IgD-negative memory B cell (primary cell): ENCODE measurements at regions not wholly inside any gene's neighbourhood (a gene's known extent, or its start where the extent isn't known, plus 50 kb on each side); places are given as distances from the start of the nearest gene placed in this dataset.

Experiments used
- H3K27ac Mint-ChIP-seq, 3 donors: one replicate each; pipeline ENCODE4 v1.8.0; 2020 to 2022; ENCODE audit warnings: mild to moderate bottlenecking in 3 of 3, mixed read lengths in 3 of 3, moderate library complexity in 1 of 3
- H3K27me3 Mint-ChIP-seq: one replicate; pipeline ENCODE4 v1.8.0; 2021; ENCODE audit warnings: mixed read lengths
- H3K36me3 Mint-ChIP-seq: one replicate; pipeline ENCODE4 v1.8.0; 2020; ENCODE audit warnings: mild to moderate bottlenecking, mixed read lengths
- H3K4me1 Mint-ChIP-seq, 3 donors: one replicate each; pipeline ENCODE4 v1.8.0; 2020 to 2022; ENCODE audit warnings: mixed read lengths in 3 of 3, mild to moderate bottlenecking in 1 of 3
- H3K4me3 Mint-ChIP-seq, 4 donors: one replicate each; pipeline ENCODE4 v1.8.0; 2020 to 2022; ENCODE audit warnings: mild to moderate bottlenecking in 4 of 4, mixed read lengths in 4 of 4, moderate library complexity in 3 of 4
- H3K9me3 Mint-ChIP-seq, 3 donors: one replicate each; pipeline ENCODE4 v1.8.0; 2020 to 2021; ENCODE audit warnings: mixed read lengths in 3 of 3, mild to moderate bottlenecking in 1 of 3

GRCh38 chr20:40538131-40538530, 150.9 kb downstream of the MAFB start:
- Mint-ChIP-seq H3K27me3 (peaks cover 5% of the 10 kb centered on the region), H3K4me1 (no peaks in the 10 kb centered on the region), H3K9me3 (peaks cover under 1 to 3% (median 3%) of the 10 kb centered on the region in 3 donors), H3K27ac (no peak overlapping the region), H3K4me3 (no peak overlapping the region), H3K36me3 (no peaks in the 10 kb centered on the region)

- Mint-ChIP-seq H3K9me3 (peaks cover 6 to 13% (median 6%) of the 10 kb centered on the region in 3 donors), H3K36me3 (no peaks in the 10 kb centered on the region), H3K4me1 (no peaks in the 10 kb centered on the region), H3K27me3 (peaks cover 5% of the 10 kb centered on the region), H3K4me3 (no peak overlapping the region), H3K27ac (no peak overlapping the region)
Measured at GRCh38 chr20:40536808-40537207, 152.2 kb downstream of the MAFB start.

- H3K9me3 Mint-ChIP-seq = peaks cover 8 to 21% (median 11%) of the 10 kb centered on the region in 3 donors
- H3K27me3 Mint-ChIP-seq = peaks cover 5% of the 10 kb centered on the region
- H3K27ac Mint-ChIP-seq = no peak overlapping the region
- no peak overlapping the region for H3K4me3 Mint-ChIP-seq
- H3K36me3 Mint-ChIP-seq = no peaks in the 10 kb centered on the region
- H3K4me1 Mint-ChIP-seq = no peaks in the 10 kb centered on the region
Measured at GRCh38 chr20:40535816-40536215, 153.2 kb downstream of the MAFB start.

GRCh38 chr20:40532103-40532502, 156.9 kb downstream of the MAFB start:
- H3K36me3 Mint-ChIP-seq = no peaks in the 10 kb centered on the region
- H3K4me3 Mint-ChIP-seq = no peak overlapping the region
- H3K4me1 Mint-ChIP-seq = no peaks in the 10 kb centered on the region
- H3K27me3 Mint-ChIP-seq = no peaks in the 10 kb centered on the region
- H3K9me3 Mint-ChIP-seq = peaks cover 9 to 25% (median 13%) of the 10 kb centered on the region in 3 donors
- no peak overlapping the region for H3K27ac Mint-ChIP-seq

- H3K9me3 Mint-ChIP-seq = peaks cover 0 to 4% (median 3%) of the 10 kb centered on the region in 3 donors
- no peak overlapping the region for H3K27ac Mint-ChIP-seq
- peaks cover 5% of the 10 kb centered on the region for H3K27me3 Mint-ChIP-seq
- H3K4me1 Mint-ChIP-seq = peaks cover 0 to 2% (median 0%) of the 10 kb centered on the region in 3 donors
- no peak overlapping the region for H3K4me3 Mint-ChIP-seq
- H3K36me3 Mint-ChIP-seq = peaks cover 2% of the 10 kb centered on the region
Measured at GRCh38 chr20:40525351-40525750, 163.7 kb downstream of the MAFB start.

- Mint-ChIP-seq H3K27ac (no peak overlapping the region), H3K4me1 (peaks cover 0 to 2% (median 0%) of the 10 kb centered on the region in 3 donors), H3K9me3 (peaks cover 0 to 4% (median 0%) of the 10 kb centered on the region in 3 donors), H3K27me3 (peaks cover 5% of the 10 kb centered on the region), H3K36me3 (peaks cover 2% of the 10 kb centered on the region), H3K4me3 (no peak overlapping the region)
Measured at GRCh38 chr20:40524071-40524470, 165.0 kb downstream of the MAFB start.

- H3K9me3 Mint-ChIP-seq = peaks cover 0 to 4% (median 2%) of the 10 kb centered on the region in 3 donors
- H3K27me3 Mint-ChIP-seq = peaks cover 8% of the 10 kb centered on the region
- H3K36me3 Mint-ChIP-seq = peaks cover 2% of the 10 kb centered on the region
- no peak overlapping the region for H3K27ac Mint-ChIP-seq
- peaks cover 0 to 2% (median 0%) of the 10 kb centered on the region in 3 donors for H3K4me1 Mint-ChIP-seq
- no peak overlapping the region for H3K4me3 Mint-ChIP-seq
Measured at GRCh38 chr20:40522405-40522804, 166.6 kb downstream of the MAFB start.

GRCh38 chr20:40521962-40522361, 167.1 kb downstream of the MAFB start:
- no peak overlapping the region for H3K4me3 Mint-ChIP-seq
- H3K4me1 Mint-ChIP-seq = peaks cover 0 to 2% (median 0%) of the 10 kb centered on the region in 3 donors
- peaks cover 8% of the 10 kb centered on the region for H3K27me3 Mint-ChIP-seq
- no peak overlapping the region for H3K27ac Mint-ChIP-seq
- peaks cover 2% of the 10 kb centered on the region for H3K36me3 Mint-ChIP-seq
- H3K9me3 Mint-ChIP-seq = peaks cover 0 to 4% (median 2%) of the 10 kb centered on the region in 3 donors

GRCh38 chr20:40519918-40520317, 169.1 kb downstream of the MAFB start:
- peaks cover 0 to 3% (median 2%) of the 10 kb centered on the region in 3 donors for H3K9me3 Mint-ChIP-seq
- H3K36me3 Mint-ChIP-seq = peaks cover 2% of the 10 kb centered on the region
- peaks cover 0 to 2% (median 0%) of the 10 kb centered on the region in 3 donors for H3K4me1 Mint-ChIP-seq
- no peak overlapping the region for H3K27ac Mint-ChIP-seq
- H3K4me3 Mint-ChIP-seq = no peak overlapping the region
- H3K27me3 Mint-ChIP-seq = peaks cover 8% of the 10 kb centered on the region

GRCh38 chr20:40512994-40513393, 176.0 kb downstream of the MAFB start:
- H3K9me3 Mint-ChIP-seq = peaks cover 0 to 2% (median 0%) of the 10 kb centered on the region in 3 donors
- H3K27ac Mint-ChIP-seq = no peak overlapping the region
- H3K4me1 Mint-ChIP-seq = no peaks in the 10 kb centered on the region
- H3K36me3 Mint-ChIP-seq = no peaks in the 10 kb centered on the region
- no peak overlapping the region for H3K4me3 Mint-ChIP-seq
- peaks cover 5% of the 10 kb centered on the region for H3K27me3 Mint-ChIP-seq

- H3K27ac Mint-ChIP-seq = no peak overlapping the region
Measured at GRCh38 chr20:40512591-40512990, 176.4 kb downstream of the MAFB start.

GRCh38 chr20:40511478-40511877, 177.6 kb downstream of the MAFB start:
- H3K4me3 Mint-ChIP-seq = no peak overlapping the region

More at GRCh38 chr20:40512591-40512990, 176.4 kb downstream of the MAFB start:
- Mint-ChIP-seq H3K36me3 (no peaks in the 10 kb centered on the region), H3K27me3 (peaks cover 4% of the 10 kb centered on the region), H3K9me3 (no peaks in the 10 kb centered on the region), H3K4me3 (no peak overlapping the region), H3K4me1 (no peaks in the 10 kb centered on the region)

GRCh38 chr20:40510622-40511021, 178.4 kb downstream of the MAFB start:
- Mint-ChIP-seq H3K27ac (no peak overlapping the region), H3K27me3 (peaks cover 2% of the 10 kb centered on the region), H3K4me1 (no peaks in the 10 kb centered on the region), H3K36me3 (no peaks in the 10 kb centered on the region), H3K9me3 (no peaks in the 10 kb centered on the region), H3K4me3 (no peak overlapping the region)

More at GRCh38 chr20:40511478-40511877, 177.6 kb downstream of the MAFB start:
- Mint-ChIP-seq H3K27ac (no peak overlapping the region), H3K27me3 (peaks cover 2% of the 10 kb centered on the region), H3K36me3 (no peaks in the 10 kb centered on the region), H3K9me3 (no peaks in the 10 kb centered on the region), H3K4me1 (no peaks in the 10 kb centered on the region)

- no peak overlapping the region for H3K27ac Mint-ChIP-seq
- H3K9me3 Mint-ChIP-seq = no peaks in the 10 kb centered on the region
- no peaks in the 10 kb centered on the region for H3K27me3 Mint-ChIP-seq
- H3K4me3 Mint-ChIP-seq = no peak overlapping the region
- no peaks in the 10 kb centered on the region for H3K4me1 Mint-ChIP-seq
- H3K36me3 Mint-ChIP-seq = no peaks in the 10 kb centered on the region
Measured at GRCh38 chr20:40508821-40509220, 180.2 kb downstream of the MAFB start.

GRCh38 chr20:40506537-40506939, 182.5 kb downstream of the MAFB start:
- Mint-ChIP-seq H3K4me1 (no peaks in the 10 kb centered on the region), H3K4me3 (no peak overlapping the region), H3K9me3 (no peaks in the 10 kb centered on the region), H3K27ac (no peak overlapping the region), H3K36me3 (peaks cover 1% of the 10 kb centered on the region), H3K27me3 (peaks cover 4% of the 10 kb centered on the region)

- H3K9me3 Mint-ChIP-seq = peaks cover 0 to 4% (median 0%) of the 10 kb centered on the region in 3 donors
- H3K4me3 Mint-ChIP-seq = no peak overlapping the region
- peaks cover 1% of the 10 kb centered on the region for H3K36me3 Mint-ChIP-seq
- H3K27me3 Mint-ChIP-seq = peaks cover 4% of the 10 kb centered on the region
- H3K4me1 Mint-ChIP-seq = peaks cover 0 to 3% (median 0%) of the 10 kb centered on the region in 3 donors
- H3K27ac Mint-ChIP-seq = no peak overlapping the region
Measured at GRCh38 chr20:40503119-40503518, 185.9 kb downstream of the MAFB start.
